Activated CD8-positive, alpha-beta T cell treated with anti-CD3 and anti-CD28 coated beads, Interleukin-2, amount 10 ng/mL, durations not matched to agents 7 days and 5 days (primary cell): ENCODE measurements at regions not wholly inside any gene's neighbourhood (a gene's known extent, or its start where the extent isn't known, plus 50 kb on each side); places are given as distances from the start of the nearest gene placed in this dataset.
"Not testable (repeated sequence)": the region's sequence is repeated elsewhere in the genome, so short reads cannot be mapped to it uniquely, and the experiment has no call there.

ENCODE experiments used
- ATAC-seq: fragments of 150-1000 bp; cut with Tn5 transposase; one replicate; pipeline ENCODE4 v1.10.0; 2021; ENCODE audit warnings: moderate library complexity
- CTCF ChIA-PET: fragments of 350-600 bp; sonication (Branson Sonifier 250); formaldehyde crosslinking; loops from one replicate; lab custom pipeline; 2021; ENCODE audit warnings: antibody characterized with exemption; lab: Charles Lee
- POLR2A ChIA-PET: fragments of 350-600 bp; sonication (Branson Sonifier 250); formaldehyde crosslinking; loops from one replicate; lab custom pipeline; 2021; ENCODE audit warnings: antibody characterized with exemption; lab: Charles Lee
- DNase-seq: peaks from one replicate; pipeline ENCODE4 v3.0.0-alpha.2; 2020
- H3K27ac Mint-ChIP-seq: one replicate; pipeline ENCODE4 v1.8.0; 2021; ENCODE audit warnings: mild to moderate bottlenecking, mixed read lengths
- H3K27me3 Mint-ChIP-seq: one replicate; pipeline ENCODE4 v1.8.0; 2021; ENCODE audit warnings: low read depth, mixed read lengths
- H3K36me3 Mint-ChIP-seq: one replicate; pipeline ENCODE4 v1.8.0; 2021; ENCODE audit warnings: low read depth, mixed read lengths
- H3K4me1 Mint-ChIP-seq: one replicate; pipeline ENCODE4 v1.8.0; 2021; ENCODE audit warnings: low read depth, mixed read lengths
- H3K4me3 Mint-ChIP-seq: one replicate; pipeline ENCODE4 v1.8.0; 2021; ENCODE audit warnings: mild to moderate bottlenecking, mixed read lengths
- H3K9me3 Mint-ChIP-seq: one replicate; pipeline ENCODE4 v1.8.0; 2022; ENCODE audit warnings: mixed read lengths; ENCODE audit not compliant: insufficient read depth

- ATAC-seq, result no peak
- no peak for DNase-seq
- ChIA-PET POLR2A (no interaction called here), CTCF (no interaction called here)
- Mint-ChIP-seq H3K9me3 (no peaks in the 10 kb centered on the region), H3K4me1 (no peaks in the 10 kb centered on the region), H3K27ac (no peak overlapping the region), H3K4me3 (no peak overlapping the region), H3K27me3 (peaks cover 2% of the 10 kb centered on the region), H3K36me3 (no peaks in the 10 kb centered on the region)
Observed at GRCh38 chr7:82624337-82624736, 180.8 kb upstream of the CACNA2D1 start.

GRCh38 chr7:82623812-82624211 is 180.2 kb upstream of the CACNA2D1 start:
- Mint-ChIP-seq H3K36me3 (no peaks in the 10 kb centered on the region), H3K4me1 (no peaks in the 10 kb centered on the region), H3K27me3 (peaks cover 2% of the 10 kb centered on the region), H3K4me3 (no peak overlapping the region), H3K9me3 (no peaks in the 10 kb centered on the region), H3K27ac (no peak overlapping the region)
- no peak for DNase-seq
- CTCF ChIA-PET, result no interaction called here
- ATAC-seq, result no peak
- POLR2A ChIA-PET, result no interaction called here

DNA sequence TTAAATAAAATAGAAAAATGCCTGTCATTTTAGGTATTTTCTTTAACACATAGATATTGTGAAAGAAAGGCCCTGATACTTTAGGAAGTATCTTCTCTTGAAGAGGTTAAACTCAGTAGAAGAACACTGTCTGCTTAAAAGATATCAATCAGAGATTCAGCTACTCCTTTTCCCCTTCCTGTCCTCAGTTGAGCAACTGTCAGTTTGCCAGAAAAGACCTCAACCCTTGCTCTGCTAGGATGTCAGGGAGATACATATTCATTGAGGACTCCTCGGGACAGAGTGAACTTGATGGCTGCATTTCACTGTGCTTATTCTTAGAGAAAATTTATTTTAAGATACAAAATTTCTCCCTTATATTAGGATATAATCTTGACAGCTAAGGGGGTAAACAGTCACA is 173.6 kb upstream of the CACNA2D1 start:
- CTCF ChIA-PET, result no interaction called here
- Mint-ChIP-seq H3K4me3 (no peak overlapping the region), H3K27me3 (no peaks in the 10 kb centered on the region), H3K36me3 (no peaks in the 10 kb centered on the region), H3K27ac (no peak overlapping the region), H3K9me3 (no peaks in the 10 kb centered on the region), H3K4me1 (no peaks in the 10 kb centered on the region)
- DNase-seq (no peak), ATAC-seq (no peak)
- POLR2A ChIA-PET, result no interaction called here

DNA sequence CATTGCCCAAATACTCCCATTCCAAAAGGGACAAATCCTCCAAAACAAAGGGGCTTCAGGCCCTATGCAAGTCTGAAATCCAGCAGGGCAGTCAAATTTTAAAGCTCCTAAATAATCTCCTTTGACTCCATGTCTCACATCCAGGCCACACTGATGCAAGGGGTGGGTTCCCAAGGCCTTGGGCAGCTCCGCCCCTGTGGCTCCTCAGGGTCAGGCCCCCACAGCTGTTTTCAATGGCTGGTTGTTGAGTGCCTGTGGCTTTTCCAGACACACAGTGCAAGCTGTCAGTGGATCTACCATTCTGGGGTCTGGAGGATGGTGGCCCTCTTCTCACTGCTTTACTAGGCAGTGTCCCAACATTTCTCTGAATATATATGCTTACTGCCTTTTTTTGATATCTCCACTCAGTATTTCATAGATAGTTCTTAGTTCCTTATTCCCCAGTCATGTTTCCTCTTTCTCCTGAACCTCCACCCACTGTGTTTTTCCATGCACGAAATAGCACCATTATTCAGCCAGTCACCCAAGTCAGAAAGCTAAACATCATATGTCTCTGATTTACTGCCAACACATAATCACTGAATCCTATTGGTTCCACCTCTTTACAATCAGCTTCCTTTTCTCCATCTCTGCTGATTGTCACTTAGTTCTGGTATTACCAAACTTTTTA is 172.6 kb upstream of the CACNA2D1 start:
- DNase-seq (no peak), ATAC-seq (no peak)
- H3K27ac Mint-ChIP-seq, result no peak overlapping the region
- H3K36me3 Mint-ChIP-seq, result no peaks in the 10 kb centered on the region
- H3K9me3 Mint-ChIP-seq, result no peaks in the 10 kb centered on the region
- POLR2A ChIA-PET, result no interaction called here
- H3K4me1 Mint-ChIP-seq, result no peaks in the 10 kb centered on the region
- H3K4me3 Mint-ChIP-seq, result no peak overlapping the region
- no peaks in the 10 kb centered on the region for H3K27me3 Mint-ChIP-seq
- CTCF ChIA-PET, result no interaction called here

DNA sequence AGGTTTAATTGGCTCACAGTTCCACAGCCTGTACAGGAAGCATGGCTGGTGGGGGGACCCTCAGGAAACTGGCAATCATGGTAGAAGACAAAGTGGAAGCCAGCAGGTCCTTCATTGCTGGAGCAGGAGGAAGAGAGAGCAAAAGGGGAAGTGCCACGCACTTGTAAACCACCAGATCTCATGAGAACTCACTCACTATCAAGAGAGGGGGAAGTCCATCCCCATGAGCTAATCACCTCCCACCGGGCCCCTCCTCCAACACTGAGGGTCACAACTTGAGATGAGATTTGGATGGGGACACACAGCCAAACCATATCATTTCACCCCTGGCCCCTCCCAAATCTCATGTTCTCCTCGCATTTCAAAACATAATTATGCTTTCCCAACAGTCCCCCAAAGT is 171.9 kb upstream of the CACNA2D1 start:
- CTCF ChIA-PET, result interaction anchor here (1.2 kb wide), 2 partner anchors 10 to 112 kb away, joined by 3 to 4 read pairs; no protein-coding TSS in a partner anchor
- Mint-ChIP-seq H3K36me3 (no peaks in the 10 kb centered on the region), H3K4me1 (no peaks in the 10 kb centered on the region), H3K4me3 (no peak overlapping the region), H3K27ac (no peak overlapping the region), H3K27me3 (no peaks in the 10 kb centered on the region), H3K9me3 (no peaks in the 10 kb centered on the region)
- POLR2A ChIA-PET, result no interaction called here
- ATAC-seq (no peak), DNase-seq (no peak)

- no peaks in the 10 kb centered on the region for H3K9me3 Mint-ChIP-seq
- ATAC-seq (no peak), DNase-seq (no peak)
- CTCF ChIA-PET, result interaction anchor here (1.5 kb wide), 1 partner anchor 114 kb away, joined by 4 read pairs; no protein-coding TSS in a partner anchor
- H3K4me1 Mint-ChIP-seq, result no peaks in the 10 kb centered on the region
- H3K27me3 Mint-ChIP-seq, result no peaks in the 10 kb centered on the region
- no peaks in the 10 kb centered on the region for H3K36me3 Mint-ChIP-seq
- no peak overlapping the region for H3K4me3 Mint-ChIP-seq
- no peak overlapping the region for H3K27ac Mint-ChIP-seq
- POLR2A ChIA-PET, result no interaction called here
Observed at GRCh38 chr7:82609746-82610145, 166.2 kb upstream of the CACNA2D1 start.

DNA sequence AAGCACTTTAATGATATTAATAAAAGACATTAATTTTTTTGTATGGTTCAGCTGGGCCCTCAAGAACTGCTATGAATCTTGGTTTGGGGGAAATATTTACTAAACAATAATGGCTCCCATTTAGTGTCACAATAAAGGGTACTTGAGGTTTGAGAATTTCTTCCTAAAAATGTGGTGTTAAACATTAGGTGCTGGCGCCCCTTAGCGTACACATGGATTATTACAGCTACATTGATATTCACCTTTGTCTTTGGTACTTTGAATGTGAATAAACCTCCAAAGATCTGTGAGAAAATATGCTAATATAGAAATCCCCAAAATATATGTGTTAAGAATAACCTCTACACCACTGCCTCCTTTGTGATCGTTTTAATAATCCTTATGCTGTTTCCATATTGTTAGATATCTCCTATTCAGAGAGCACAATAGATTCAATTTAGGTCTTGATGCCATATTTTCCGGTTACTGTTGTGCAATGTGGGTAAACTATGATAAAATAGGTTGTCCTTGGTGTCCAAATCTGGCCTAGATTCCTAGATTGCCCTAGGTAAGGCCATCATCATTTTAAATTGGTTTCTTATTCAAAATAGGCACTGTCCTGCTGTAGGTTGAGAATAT is 161.8 kb upstream of the CACNA2D1 start:
- H3K4me1 Mint-ChIP-seq, result no peaks in the 10 kb centered on the region
- no peak overlapping the region for H3K27ac Mint-ChIP-seq
- H3K36me3 Mint-ChIP-seq, result no peaks in the 10 kb centered on the region
- no peak overlapping the region for H3K4me3 Mint-ChIP-seq
- ChIA-PET POLR2A (no interaction called here), CTCF (interaction anchor here (0.8 to 1.5 kb wide), 6 partner anchors 10 to 125 kb away, joined by 3 to 4 read pairs (median 4); no protein-coding TSS in a partner anchor)
- no peaks in the 10 kb centered on the region for H3K9me3 Mint-ChIP-seq
- no peak for ATAC-seq
- DNase-seq, result peak; percentile 30
- H3K27me3 Mint-ChIP-seq, result no peaks in the 10 kb centered on the region

- CTCF ChIA-PET, result no interaction called here
- no peak for DNase-seq
- no peak for ATAC-seq
- no peaks in the 10 kb centered on the region for H3K36me3 Mint-ChIP-seq
- no peaks in the 10 kb centered on the region for H3K27me3 Mint-ChIP-seq
- no peaks in the 10 kb centered on the region for H3K4me1 Mint-ChIP-seq
- POLR2A ChIA-PET, result no interaction called here
- no peaks in the 10 kb centered on the region for H3K9me3 Mint-ChIP-seq
- H3K4me3 Mint-ChIP-seq, result no peak overlapping the region
- no peak overlapping the region for H3K27ac Mint-ChIP-seq
Observed at GRCh38 chr7:82602066-82602465, 158.5 kb upstream of the CACNA2D1 start.

DNA sequence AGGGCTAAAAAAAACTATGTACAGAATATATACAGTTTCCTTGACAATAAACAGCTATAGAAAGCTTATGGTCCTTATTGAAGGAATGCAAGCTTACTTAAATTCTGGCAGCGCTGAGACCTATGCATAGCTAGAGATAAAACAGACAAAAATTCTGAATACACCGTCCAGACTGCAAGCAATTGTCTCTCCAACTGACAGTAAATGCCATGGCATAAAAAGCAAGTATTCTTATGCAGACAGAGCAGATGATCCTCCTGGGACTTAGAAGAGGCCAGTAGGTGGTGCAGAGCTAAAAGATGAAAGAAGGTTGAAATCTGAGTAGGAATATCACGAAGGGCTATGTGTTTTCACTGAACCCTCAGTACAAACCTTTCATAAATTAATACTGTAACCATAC is 157.0 kb upstream of the CACNA2D1 start:
- Mint-ChIP-seq H3K27me3 (no peaks in the 10 kb centered on the region), H3K36me3 (no peaks in the 10 kb centered on the region), H3K4me1 (no peaks in the 10 kb centered on the region), H3K9me3 (no peaks in the 10 kb centered on the region), H3K4me3 (no peak overlapping the region), H3K27ac (no peak overlapping the region)
- ChIA-PET POLR2A (no interaction called here), CTCF (interaction anchor here (0.9 kb wide), 1 partner anchor 11 kb away, joined by 4 read pairs; no protein-coding TSS in a partner anchor)
- DNase-seq, result no peak
- no peak for ATAC-seq

DNA sequence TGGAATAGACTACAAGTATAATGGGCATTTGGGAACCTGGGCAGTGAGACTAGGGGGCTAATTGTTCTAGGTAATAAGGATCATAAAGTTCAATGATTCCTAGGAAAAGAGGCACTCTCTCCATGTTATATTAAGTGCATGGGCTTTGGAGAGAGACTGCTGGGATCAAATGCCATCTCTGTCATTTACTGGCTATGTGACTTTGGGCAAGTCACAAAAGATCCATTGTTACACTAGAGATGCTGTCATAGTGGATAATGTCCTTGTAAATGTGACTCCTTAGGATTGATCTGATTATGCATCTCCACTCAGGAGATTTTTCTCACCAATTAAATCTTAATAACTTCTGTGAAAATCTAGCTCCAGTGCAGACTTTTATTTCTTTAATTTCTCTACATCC is 156.3 kb upstream of the CACNA2D1 start:
- CTCF ChIA-PET, result interaction anchor here (0.9 kb wide), 1 partner anchor 11 kb away, joined by 4 read pairs; no protein-coding TSS in a partner anchor
- Mint-ChIP-seq H3K9me3 (no peaks in the 10 kb centered on the region), H3K36me3 (no peaks in the 10 kb centered on the region), H3K4me3 (no peak overlapping the region), H3K27me3 (no peaks in the 10 kb centered on the region), H3K4me1 (no peaks in the 10 kb centered on the region), H3K27ac (no peak overlapping the region)
- DNase-seq (no peak), ATAC-seq (no peak)
- POLR2A ChIA-PET, result no interaction called here

GRCh38 chr7:82598958-82599357 is 155.4 kb upstream of the CACNA2D1 start:
- Mint-ChIP-seq H3K4me3 (no peak overlapping the region), H3K27me3 (no peaks in the 10 kb centered on the region), H3K9me3 (no peaks in the 10 kb centered on the region), H3K4me1 (no peaks in the 10 kb centered on the region), H3K27ac (no peak overlapping the region), H3K36me3 (no peaks in the 10 kb centered on the region)
- ATAC-seq (no peak), DNase-seq (no peak)
- ChIA-PET CTCF (no interaction called here), POLR2A (no interaction called here)

GRCh38 chr7:82595795-82596194 is 152.2 kb upstream of the CACNA2D1 start:
- CTCF ChIA-PET, result interaction anchor here (1.5 kb wide), 1 partner anchor 133 kb away, joined by 3 read pairs; no protein-coding TSS in a partner anchor
- H3K36me3 Mint-ChIP-seq, ATAC-seq, H3K9me3 Mint-ChIP-seq, POLR2A ChIA-PET, H3K4me3 Mint-ChIP-seq, H3K27ac Mint-ChIP-seq, H3K4me1 Mint-ChIP-seq, DNase-seq, H3K27me3 Mint-ChIP-seq: not testable (repeated sequence)
